NCI-H128 (cell line): ENCODE measurements at regions not wholly inside any gene's neighbourhood (a gene's known extent, or its start where the extent isn't known, plus 50 kb on each side); places are given as distances from the start of the nearest gene placed in this dataset.
"Not testable (repeated sequence)": the region's sequence is repeated elsewhere in the genome, so short reads cannot be mapped to it uniquely, and the experiment has no call there.

Experiments used
- DNase-seq: peaks from one replicate; lab custom pipeline; 2025; ENCODE audit not compliant: unreplicated experiment; lab: John Stamatoyannopoulos, UW

DNA sequence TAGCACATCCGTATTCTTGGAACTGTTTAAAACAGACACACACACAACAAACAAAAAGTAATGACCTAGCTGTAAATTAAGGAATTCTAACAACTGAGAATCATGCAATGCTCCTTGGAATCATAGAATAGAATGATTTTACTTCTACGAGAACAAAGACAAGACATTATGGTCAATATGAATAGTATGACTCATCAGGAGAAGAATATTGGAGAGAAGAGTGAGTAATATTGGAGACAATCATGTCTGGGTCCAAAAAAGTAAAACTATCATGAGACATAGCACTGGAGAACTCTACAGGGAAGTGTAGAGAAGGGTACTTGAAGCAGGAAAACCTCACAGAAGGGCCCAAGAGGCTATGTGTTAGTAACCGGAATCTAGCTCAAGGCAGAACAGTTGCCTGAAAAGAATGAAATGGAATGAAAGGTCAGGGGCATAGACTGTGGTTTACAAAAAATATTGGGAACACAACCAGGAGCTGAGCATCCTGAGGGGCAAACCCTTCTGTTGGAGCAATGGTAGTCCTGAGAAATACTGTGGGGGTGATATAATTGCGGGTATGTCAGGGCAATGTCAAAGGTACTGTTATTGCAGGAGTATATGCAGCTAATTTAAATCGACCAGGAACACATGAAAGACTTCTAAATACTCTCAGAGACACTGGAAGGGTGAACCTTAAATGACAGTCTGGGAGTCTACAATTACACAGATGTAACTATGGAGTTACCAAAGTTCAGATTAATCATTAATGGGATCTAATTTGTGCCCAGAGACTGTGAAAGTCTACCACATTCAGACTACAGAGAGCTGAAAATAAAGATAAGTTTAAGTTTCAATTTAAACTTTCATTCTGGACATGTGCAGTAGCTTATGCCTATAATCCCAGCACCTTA, 201.2 kb downstream of the BCHE start:
- DNase-seq = no peak

DNA sequence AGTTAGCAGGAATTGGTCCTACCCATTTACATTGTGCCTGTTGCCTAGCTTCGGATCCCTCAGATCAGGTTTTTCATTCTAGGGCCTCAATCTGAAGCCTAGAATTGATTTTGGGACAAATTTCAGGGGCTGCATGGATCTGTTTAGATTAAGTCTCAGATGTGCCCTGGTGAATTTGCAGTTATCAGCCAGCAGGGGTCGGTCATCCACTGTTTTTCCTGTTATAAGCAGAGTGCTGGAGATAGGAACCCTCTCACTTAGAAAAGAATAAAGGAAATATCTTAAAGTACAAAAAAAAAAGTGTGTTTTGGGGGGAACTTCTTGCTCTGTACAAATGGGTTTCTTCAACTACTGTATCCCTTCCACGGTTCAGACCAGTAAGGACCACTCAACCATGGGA, 212.5 kb downstream of the BCHE start:
- no peak for DNase-seq

DNA sequence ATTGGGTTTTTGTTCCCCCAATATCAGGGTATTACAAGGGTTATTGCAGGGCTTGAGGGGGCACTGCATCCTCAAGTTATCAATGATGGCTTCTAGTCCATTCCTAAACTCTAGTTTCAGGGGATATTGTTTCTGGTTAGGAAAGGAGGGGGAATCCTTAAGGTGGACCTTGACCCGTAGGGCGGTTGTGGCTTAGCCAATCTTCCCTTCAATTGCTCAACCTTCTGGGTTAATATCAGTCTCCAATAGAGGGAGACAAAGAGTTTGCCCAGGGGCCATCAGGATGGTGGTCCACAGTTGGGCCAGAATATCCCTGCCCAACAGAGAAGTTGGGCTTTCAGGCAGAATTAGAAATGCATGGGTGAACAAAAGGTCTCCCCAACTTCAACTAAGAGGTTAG, 214.9 kb downstream of the BCHE start:
- no peak for DNase-seq

DNA sequence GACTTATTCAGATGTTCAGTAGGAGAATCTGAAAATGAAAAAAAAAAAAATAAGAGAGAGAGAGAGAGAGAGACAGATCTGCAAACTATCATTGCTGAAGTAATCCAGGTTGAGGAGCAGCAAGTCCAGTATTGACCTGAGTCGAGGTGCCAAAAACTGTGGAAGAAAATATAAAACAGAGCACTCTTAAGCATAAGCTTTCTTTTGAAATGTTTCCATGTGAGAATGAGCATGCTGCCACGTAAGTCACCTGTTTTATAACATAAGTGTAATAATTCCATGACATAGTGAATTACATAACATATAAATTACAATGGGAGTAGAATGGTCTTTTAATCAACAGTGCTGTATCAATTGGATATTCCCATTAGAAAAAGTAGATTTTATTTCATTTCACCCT, 218.2 kb downstream of the BCHE start:
- no peak for DNase-seq

DNA sequence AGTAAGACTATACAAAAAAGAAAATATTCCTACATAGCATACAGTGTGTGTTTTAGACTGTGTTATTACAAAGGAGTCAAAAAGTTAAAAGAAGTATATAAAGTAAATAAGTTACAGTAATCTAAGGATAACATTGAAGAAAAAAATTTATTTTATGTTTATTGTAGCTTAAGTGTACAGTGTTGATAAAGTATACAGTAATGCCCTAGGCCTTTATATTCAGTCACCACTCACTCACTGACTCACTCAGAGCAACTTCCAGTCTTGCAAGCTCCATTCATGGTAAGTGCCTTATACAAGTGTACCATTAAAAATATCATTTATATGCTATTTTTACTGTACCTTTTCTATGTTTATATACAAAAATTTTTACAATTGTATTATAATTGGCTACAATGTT, 220.1 kb downstream of the BCHE start:
- no peak for DNase-seq

DNA sequence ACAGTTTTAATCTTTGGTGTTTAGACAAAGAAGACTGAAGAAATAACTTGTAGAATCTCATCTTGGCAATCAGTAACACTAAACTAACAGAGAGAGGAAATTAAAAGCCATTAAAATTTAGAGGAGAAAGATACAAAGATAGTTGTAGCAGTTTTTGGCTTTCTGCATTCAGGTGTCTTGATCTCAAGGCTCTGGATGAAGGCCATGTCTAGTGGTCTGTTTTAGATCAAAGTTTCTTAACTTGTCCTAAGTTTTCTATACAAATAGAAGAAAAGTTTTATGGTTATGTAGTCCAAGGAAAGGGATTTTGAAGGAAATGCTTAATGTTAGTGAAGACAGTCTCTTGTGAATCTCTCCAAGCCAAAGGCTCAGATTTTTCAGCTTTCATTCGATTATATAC, 222.9 kb downstream of the BCHE start:
- DNase-seq = no peak

DNA sequence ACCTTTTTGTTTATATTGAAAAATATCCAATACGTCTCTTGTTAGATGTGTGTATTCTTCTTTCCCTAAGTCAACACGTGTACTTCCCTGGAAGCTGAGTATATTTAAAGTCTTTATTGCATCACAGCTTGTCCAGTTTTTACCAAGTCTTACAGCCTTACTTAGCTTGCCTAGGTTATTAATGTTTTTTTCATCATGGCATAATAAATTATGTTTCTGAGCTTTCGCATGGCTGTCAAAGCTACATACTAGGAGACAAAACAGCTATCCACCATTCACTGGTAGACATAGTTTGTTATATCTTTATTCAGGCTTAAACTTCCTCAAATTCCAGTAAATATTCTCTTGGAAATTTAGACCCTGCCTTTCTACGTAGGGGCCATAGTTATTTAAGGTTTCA, 224.2 kb downstream of the BCHE start:
- no peak for DNase-seq

DNA sequence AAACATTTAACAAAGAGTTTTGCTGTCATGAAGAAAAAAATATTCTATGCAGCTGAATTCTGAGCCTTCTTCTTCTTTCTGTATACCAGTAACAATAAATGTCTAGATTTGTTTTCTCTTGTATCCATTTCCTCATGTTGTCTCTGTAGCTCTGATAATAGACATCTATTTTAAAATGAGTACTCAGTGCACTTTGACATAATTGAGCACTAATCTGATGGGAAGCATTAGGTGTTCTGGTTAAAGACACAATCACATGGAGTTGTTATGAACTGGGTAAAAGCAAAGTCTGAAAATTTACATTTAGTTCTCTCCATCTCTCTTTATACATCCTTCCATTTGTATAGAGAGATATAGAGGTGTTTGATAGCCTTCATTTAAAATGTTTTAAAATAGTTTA, 230.0 kb downstream of the BCHE start:
- DNase-seq = no peak

DNA sequence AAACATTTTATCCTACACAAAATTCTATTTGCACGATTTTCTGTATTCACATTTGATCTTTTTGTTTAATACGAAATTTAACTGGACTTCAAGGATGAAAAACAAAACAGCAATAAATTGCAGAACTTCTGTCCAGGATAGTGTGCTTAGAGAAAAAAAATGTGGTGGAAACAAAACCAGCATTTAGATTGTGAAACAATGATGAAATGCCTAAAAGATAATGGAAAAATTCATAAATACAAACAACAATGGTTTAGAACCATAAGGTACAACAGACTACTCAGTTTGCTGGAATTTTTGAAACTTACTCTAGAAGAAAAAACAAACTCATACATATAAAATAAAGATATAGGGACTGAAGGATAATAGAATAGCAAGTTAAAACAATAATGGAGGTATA, 234.0 kb downstream of the BCHE start:
- no peak for DNase-seq

DNA sequence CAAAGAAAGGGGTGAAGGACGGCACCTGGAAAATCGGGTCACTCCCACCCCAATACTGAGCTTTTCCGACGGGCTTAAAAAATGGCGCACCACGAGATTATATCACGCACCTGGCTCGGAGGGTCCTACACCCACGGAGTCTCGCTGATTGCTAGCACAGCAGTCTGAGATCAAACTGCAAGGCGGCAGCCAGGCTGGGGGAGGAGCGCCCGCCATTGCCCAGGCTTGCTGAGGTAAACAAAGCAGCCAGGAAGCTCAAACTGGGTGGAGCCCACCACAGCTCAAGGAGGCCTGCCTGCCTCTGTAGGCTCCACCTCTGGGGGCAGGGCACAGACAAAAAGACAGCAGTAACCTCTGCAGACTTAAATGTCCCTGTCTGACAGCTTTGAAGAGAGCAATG, 264.7 kb downstream of the BCHE start:
- DNase-seq = not testable (repeated sequence)

DNA sequence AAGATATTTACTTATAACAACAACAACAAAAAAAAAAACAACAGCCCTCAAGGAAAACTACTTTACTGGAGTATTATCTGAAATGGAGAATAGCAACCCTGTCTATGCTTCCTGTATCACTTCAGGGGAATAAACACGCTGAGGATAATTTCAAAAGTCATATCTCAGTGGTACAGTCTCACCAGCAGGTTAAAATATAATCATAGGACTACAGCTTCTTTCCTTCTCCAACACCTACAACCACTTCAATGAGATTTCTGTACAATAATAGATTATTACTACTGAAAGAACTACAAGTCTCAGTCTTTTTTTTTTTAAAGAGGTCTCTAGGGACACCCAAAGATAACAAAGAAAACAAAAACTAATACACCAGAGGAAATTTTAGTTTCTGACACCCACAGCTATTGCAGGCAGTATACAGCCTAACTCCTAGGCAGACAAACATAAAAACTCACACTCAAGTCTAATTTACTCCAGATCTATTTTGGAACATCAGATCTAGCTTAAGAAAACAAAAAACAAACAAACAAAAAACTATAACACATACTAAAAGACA, 268.2 kb downstream of the BCHE start:
- DNase-seq = no peak

DNA sequence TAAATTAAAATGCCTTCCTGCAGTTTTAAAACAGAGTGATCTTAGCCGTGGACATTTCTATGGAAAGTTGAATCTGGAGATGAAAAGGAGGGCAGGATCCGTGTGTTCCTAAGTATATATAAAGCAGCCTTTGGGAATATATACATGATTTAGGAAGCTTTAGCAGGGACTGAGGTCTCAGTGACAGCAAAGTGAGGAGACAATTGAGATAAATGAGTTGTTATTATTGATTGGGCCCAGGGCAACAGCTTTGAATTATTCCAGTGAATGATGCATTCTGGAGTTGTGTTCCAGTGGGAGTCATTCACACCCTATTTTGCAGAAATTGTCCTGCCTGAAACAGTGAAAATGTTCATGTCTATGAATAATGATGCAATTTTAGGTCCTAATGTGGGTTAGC, 281.4 kb downstream of the BCHE start:
- DNase-seq = no peak

DNA sequence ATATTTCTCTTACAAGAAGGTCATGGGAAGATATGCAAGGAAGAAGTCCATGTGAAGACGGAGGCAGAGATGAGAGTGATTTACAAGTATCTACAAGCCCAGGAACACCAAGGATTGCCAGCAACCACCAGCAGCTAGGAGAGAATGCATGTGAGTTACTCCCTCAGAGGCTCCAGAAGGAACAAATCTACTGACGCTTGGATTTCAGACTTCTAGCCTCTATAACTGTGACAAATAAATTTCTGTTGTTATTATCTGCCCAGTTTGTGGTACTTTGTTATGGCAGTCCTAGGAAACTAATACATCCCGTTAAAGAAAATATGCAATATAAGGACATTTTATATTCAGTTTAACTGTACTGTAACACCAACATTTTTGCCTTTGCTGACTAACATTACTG, 283.9 kb downstream of the BCHE start:
- DNase-seq = no peak

DNA sequence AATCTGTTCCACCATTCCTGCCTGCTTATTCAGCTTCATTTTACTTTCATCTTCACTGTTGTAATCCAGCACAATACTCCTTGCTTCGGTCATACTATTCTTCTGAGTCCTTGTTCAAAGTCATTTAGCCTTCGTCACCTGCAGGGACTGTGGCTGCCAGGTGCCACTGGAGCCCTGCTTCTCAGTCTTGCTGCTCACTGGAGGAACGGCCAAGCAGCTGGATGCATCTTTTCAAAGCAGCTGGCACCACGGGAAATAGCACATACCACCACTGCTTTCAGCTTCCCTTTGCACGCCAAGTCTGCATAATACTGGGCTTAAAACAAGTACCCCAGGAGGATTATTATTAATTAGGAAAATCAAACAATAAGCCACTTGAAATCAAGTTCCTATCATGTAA, 287.6 kb downstream of the BCHE start:
- DNase-seq = no peak

DNA sequence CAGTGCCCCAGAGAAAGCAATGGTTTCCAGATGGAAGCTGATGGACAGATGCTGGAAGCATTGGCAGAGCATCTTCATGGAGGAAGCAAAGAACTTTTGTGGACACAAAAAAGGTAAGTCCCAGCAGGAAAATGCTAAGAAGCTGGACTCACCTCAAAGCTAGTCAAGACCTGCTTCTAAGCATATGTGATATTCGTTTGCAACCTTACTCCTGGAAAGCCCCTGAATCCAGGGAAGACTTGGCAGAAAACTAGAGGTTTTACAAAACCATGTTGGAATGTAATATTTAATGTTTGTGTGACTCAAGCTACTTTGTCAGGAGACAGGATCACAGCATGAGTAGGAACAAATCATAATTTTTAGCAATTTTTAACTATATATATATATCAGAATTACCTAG, 288.2 kb downstream of the BCHE start:
- no peak for DNase-seq

DNA sequence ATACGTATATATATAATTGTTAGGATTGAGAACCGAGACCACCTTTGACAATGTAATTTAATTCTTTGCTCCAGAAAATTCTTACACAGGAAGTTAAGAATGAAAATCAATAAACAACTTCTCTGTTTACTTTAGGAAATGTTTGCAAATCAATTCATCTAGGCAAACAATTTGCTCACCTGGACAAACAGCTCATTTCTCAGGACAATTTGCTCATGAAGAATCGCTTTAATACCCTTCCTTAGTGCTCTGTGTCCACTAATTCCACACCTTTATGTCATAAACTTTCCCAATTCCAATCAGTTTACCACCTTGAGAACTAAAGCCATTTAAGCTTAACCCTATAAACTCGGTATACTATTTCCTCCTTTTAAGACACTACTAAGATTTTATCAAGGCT, 292.2 kb downstream of the BCHE start:
- DNase-seq = no peak

DNA sequence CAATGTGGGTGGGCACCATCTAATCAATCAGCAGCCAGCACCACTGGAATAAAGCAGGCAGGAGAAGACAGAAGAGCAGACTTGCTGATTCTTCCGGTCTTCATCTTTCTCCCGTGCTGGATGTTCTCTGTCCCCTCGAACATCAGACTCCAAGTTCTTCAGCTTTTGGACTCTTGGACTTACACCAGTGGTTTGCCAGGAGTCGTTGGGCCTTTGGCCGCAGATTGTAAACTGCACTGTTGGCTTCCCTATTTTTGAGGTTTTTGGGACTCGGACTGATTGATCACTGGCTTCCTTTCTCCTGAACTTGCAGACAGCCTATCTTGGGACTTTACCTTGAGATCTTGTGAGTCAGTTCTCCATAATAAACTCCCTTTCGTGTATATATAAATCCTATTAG, 292.8 kb downstream of the BCHE start:
- DNase-seq = no peak

DNA sequence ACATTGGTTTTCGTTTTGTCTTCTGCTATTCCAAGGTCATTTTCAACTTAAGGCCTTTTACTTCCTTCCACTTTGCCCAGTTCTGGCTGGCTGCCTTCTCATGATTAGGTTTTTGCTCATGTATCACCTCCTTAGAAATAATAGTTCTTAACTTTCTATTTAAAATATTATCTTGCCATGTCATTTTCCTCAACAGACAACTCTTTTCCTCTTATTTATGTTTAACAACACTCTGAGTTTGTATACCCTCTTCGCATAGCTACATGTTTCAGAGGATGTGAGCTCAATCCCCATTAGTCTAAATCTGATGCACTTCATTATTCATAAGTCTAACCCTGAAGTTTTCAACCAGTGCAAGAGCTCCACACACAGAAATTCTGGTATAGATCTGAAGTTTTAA, 299.1 kb downstream of the BCHE start:
- DNase-seq = no peak

DNA sequence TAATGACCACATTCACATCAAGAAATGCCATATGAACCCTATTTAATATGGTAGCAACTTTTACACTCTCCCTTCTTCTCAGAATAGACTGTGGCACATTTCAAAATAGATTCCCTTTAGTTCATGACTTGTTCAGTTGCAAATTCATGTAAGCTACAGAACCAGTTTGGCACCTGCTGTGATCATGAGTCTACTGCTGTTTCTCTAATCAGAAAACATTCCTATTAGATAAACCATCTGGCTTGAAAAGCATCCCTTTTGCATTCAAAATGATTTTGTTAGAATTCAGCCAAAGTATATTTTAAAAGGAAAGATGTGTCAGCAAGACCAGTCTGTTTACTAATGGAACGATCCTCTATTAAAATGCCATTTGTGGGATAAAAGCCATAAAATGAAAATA, 304.4 kb downstream of the BCHE start:
- DNase-seq = no peak

DNA sequence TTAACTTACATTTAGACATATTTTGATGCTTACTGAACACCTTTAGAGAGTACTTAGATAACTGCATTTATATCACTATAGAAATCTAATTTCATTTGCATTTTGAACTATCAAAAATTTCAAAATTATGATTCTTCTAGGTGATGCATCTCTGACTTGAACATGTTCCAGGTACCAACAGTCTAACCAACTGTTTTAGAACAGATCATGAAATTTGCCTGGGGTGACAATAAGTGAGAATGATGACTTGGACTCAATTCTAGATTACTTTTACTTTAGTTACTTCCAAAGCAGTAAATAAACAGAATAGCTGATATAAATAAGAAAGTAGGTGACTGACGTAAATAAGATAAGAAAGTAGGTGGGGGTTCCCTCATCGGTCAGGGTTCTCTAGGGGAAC, 307.8 kb downstream of the BCHE start:
- no peak for DNase-seq

DNA sequence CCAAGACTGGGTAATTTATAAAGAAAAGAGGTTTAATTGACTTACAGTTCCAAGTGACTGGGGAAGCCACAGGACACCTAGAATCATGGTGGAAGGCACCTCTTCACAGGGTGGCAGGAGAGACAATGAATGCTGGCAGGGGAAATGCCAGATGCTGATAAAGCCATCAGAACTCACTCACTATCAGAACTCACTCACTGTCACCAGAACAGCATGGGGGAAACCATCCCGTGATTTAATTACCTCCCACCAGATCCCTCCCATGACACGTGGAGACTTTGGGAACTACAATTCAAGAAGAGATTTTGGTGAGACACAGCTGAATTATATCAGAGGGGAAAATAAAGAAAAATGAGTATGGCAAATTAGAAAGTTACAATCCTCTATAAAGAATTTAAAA, 310.9 kb downstream of the BCHE start:
- no peak for DNase-seq

DNA sequence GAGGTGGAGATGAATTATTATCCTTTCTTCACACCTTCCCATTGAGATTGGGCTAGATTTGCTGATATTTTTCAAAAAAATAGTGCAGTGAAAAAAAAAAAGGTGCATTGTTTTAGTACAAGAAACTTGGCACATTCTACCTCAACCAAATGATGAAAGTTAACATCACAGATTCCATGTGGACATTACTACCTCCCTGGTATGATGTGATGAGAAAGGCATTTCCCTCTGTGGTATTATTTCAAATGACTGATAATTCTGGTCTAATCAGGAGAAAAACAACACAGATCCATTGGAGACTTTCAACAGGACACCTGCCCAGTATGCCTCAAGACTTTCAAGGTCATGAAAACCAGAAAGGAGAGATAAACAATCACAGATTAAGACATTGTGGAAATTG, 313.4 kb downstream of the BCHE start:
- no peak for DNase-seq

DNA sequence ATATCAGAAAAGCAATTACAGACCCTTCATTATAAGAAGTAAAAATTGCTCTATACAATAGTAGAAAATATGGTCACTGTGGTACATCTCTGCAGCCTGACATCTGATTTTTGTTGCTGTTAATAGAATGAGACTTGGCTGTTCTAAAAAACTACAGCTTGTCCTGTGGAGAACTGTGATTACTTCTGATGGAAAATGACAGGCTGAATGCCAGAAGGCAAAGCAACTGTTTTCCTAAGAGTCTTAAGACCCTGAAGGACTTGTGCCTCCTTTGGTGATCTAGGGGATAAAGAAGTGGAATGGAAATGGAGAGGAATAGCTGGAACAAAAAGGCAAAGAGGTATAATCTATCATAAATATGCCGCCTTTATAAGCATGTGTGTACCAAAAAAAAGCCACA, 314.8 kb downstream of the BCHE start:
- DNase-seq = no peak
